Parathyroid adenoma (tissue), 2 donors: ENCODE measurements at regions not wholly inside any gene's neighbourhood (a gene's known extent, or its start where the extent isn't known, plus 50 kb on each side); places are given as distances from the start of the nearest gene placed in this dataset.

ENCODE experiments used
- H2AFZ ChIP-seq: fragments of 300-600 bp; sonication (generic); one replicate; pipeline ENCODE4 v1.7.0; 2017; ENCODE audit warnings: antibody characterized with exemption, mild to moderate bottlenecking
- H3K27ac ChIP-seq: fragments of 300-600 bp; sonication (generic); one replicate; pipeline ENCODE4 v1.7.0; 2017
- H3K27me3 ChIP-seq: fragments of 300-600 bp; sonication (generic); one replicate; pipeline ENCODE4 v1.7.0; 2017; ENCODE audit warnings: low read length; ENCODE audit not compliant: control insufficient read depth, insufficient read depth
- H3K36me3 ChIP-seq: fragments of 300-600 bp; sonication (generic); one replicate; pipeline ENCODE4 v1.7.0; 2017; ENCODE audit warnings: low read length; ENCODE audit not compliant: control insufficient read depth, insufficient read depth
- H3K4me1 ChIP-seq: fragments of 300-600 bp; sonication (generic); one replicate; pipeline ENCODE4 v1.7.0; 2017; ENCODE audit warnings: control low read depth
- H3K4me2 ChIP-seq: fragments of 300-600 bp; sonication (generic); one replicate; pipeline ENCODE4 v1.7.0; 2017; ENCODE audit warnings: low read length
- H3K4me3 ChIP-seq: fragments of 300-600 bp; sonication (generic); one replicate; pipeline ENCODE4 v1.7.0; 2017; ENCODE audit warnings: low read depth, low read length
- H3K79me2 ChIP-seq: fragments of 300-600 bp; sonication (generic); one replicate; pipeline ENCODE4 v1.7.0; 2017; ENCODE audit warnings: control low read depth
- H3K9ac ChIP-seq: fragments of 300-600 bp; sonication (generic); one replicate; pipeline ENCODE4 v1.7.0; 2017; ENCODE audit warnings: mild to moderate bottlenecking
- H3K9me3 ChIP-seq: fragments of 300-600 bp; sonication (generic); one replicate; pipeline ENCODE4 v1.7.0; 2017; ENCODE audit warnings: low read length; ENCODE audit not compliant: control insufficient read depth
- TF ChIP-seq, protein P1 (sequence below): fragments of 300-600 bp; sonication (generic); IDR thresholded peaks from one replicate; pipeline ENCODE4 v1.7.0; 2017; ENCODE audit warnings: antibody characterized with exemption, mild to moderate bottlenecking
- donor health status: primary hyperparathyroidism.

DNA sequence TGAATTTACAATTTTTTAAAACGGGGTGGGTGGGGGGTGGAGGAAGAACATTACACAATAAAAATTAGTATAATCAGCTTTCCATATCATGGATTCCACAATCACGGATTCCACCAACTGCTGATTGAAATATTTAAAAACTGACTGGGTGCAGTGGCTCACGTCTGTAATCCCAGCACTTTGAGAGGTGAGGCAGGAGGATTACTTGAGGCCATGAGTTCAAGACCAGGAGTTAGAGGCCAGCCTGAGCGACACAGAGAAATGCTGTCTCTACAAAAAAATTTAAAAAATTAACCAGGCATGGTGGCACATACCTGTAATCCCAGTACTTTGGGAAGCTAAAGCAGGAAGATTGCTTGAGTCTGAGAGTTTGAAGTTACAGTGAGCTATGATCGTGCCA, 254.7 kb downstream of the ATG4C start:
- H3K4me3 ChIP-seq, result no peak overlapping the region
- no peak overlapping the region for H3K4me2 ChIP-seq
- no peaks in the 10 kb centered on the region for H3K9me3 ChIP-seq
- H3K9ac ChIP-seq, result no peak overlapping the region
- no peaks in the 10 kb centered on the region for H3K27me3 ChIP-seq
- H2AFZ ChIP-seq, result no peak overlapping the region
- no peaks in the 10 kb centered on the region for H3K4me1 ChIP-seq
- no peaks in the 10 kb centered on the region for H3K36me3 ChIP-seq
- no peak overlapping the region for H3K27ac ChIP-seq
- H3K79me2 ChIP-seq, result no peaks in the 10 kb centered on the region
- TF ChIP-seq, protein P1, sequence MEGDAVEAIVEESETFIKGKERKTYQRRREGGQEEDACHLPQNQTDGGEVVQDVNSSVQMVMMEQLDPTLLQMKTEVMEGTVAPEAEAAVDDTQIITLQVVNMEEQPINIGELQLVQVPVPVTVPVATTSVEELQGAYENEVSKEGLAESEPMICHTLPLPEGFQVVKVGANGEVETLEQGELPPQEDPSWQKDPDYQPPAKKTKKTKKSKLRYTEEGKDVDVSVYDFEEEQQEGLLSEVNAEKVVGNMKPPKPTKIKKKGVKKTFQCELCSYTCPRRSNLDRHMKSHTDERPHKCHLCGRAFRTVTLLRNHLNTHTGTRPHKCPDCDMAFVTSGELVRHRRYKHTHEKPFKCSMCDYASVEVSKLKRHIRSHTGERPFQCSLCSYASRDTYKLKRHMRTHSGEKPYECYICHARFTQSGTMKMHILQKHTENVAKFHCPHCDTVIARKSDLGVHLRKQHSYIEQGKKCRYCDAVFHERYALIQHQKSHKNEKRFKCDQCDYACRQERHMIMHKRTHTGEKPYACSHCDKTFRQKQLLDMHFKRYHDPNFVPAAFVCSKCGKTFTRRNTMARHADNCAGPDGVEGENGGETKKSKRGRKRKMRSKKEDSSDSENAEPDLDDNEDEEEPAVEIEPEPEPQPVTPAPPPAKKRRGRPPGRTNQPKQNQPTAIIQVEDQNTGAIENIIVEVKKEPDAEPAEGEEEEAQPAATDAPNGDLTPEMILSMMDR, result no peak

DNA sequence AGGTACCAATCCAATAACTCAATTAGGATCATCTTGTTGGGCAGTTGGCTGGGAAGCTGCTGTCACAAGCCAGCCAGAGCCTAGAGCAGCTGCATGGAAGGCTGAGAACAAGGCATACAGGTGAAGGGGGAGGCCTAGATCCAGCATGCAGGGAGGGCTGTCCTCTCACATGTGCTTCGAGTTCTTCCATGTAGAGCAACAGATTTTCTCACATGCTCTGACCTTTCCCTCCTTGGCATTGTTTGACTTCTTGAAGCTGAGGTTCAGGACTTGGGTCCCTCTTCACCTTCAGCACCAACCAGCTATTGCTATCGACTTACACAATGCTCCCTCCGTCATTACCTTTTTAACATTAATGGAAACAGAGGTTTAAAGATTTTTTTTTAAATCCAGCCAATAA, 257.7 kb downstream of the ATG4C start:
- no peaks in the 10 kb centered on the region for H3K9me3 ChIP-seq
- no peaks in the 10 kb centered on the region for H3K79me2 ChIP-seq
- no peaks in the 10 kb centered on the region for H3K36me3 ChIP-seq
- no peaks in the 10 kb centered on the region for H3K27me3 ChIP-seq
- H2AFZ ChIP-seq, result no peak overlapping the region
- no peak overlapping the region for H3K9ac ChIP-seq
- no peak overlapping the region for H3K27ac ChIP-seq
- H3K4me3 ChIP-seq, result no peak overlapping the region
- H3K4me1 ChIP-seq, result no peaks in the 10 kb centered on the region
- TF ChIP-seq, protein P1, result no peak
- H3K4me2 ChIP-seq, result no peak overlapping the region

DNA sequence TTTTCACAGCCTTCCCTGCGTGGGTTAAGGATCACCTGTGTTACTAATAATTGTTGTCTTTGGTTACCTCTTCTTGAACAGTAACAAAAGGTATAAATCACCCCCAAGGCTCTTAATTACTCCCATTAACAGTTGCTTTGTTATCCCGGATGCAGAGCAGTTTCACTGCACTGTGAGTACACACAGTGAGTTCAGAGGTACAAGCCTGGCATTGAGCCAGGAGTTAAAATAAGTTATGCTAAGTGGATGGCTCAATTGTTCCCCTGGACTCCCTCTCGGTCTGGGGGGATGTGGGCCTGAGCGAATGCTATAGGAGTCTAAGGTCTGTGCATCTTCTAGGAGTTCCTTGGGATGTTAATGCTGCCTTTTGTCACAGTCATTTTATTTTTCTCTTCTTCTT, 258.3 kb downstream of the ATG4C start:
- Histone ChIP-seq H3K9ac (no peak overlapping the region), H3K36me3 (no peaks in the 10 kb centered on the region), H3K27ac (no peak overlapping the region)

DNA sequence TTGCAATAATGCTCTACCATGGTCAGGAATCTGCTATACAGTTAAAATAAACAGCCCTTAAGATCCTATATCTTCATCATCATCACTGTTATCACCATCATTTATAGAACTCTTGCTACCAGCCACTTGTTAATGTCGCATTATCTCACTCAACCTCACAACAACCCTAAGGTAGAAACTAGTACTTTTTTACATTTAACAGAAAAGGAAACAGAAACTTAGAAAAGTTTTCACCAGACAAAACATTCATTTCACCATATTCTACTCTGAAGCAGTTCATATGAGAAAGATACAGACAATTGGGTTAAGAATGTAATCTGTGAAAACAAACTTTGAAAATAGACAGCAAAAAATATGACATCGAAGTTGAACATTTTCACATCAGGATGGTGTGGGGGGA, 262.6 kb downstream of the ATG4C start:
- H3K9me3 ChIP-seq, result no peaks in the 10 kb centered on the region
- H3K27me3 ChIP-seq, result no peaks in the 10 kb centered on the region
- no peak overlapping the region for H2AFZ ChIP-seq
- no peak overlapping the region for H3K4me3 ChIP-seq
- no peaks in the 10 kb centered on the region for H3K4me1 ChIP-seq
- H3K9ac ChIP-seq, result no peak overlapping the region
- no peaks in the 10 kb centered on the region for H3K79me2 ChIP-seq
- H3K27ac ChIP-seq, result no peak overlapping the region
- no peaks in the 10 kb centered on the region for H3K36me3 ChIP-seq
- TF ChIP-seq, protein P1, result no peak
- H3K4me2 ChIP-seq, result no peak overlapping the region

More for the DNA sequence above, 258.3 kb downstream of the ATG4C start:
- no peak overlapping the region for H3K4me3 ChIP-seq
- no peak overlapping the region for H3K4me2 ChIP-seq
- no peak overlapping the region for H2AFZ ChIP-seq
- H3K27me3 ChIP-seq, result no peaks in the 10 kb centered on the region
- TF ChIP-seq, protein P1, result no peak
- no peaks in the 10 kb centered on the region for H3K9me3 ChIP-seq
- no peaks in the 10 kb centered on the region for H3K79me2 ChIP-seq
- H3K4me1 ChIP-seq, result no peaks in the 10 kb centered on the region

DNA sequence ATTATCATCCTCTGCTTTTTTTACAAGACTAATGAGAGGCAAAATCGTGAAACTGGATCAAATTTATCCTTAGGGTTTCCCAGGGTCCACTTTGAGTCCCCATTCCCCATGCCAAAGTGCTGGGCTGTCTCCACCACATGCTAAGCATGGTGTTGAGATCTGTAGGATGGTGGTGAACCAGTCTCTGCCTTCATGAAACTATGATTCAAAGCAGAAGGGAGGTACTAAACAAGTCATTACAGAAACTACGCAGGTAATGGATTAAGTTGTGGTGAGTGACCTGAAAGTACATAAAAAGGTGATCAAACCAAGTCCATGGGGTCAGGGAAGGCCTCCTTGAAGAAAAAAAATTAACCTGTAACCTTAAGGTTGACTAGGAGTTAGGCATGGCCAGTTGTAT, 265.2 kb downstream of the ATG4C start:
- Histone ChIP-seq H3K36me3 (no peaks in the 10 kb centered on the region), H3K9ac (no peak overlapping the region), H3K9me3 (no peaks in the 10 kb centered on the region), H3K4me1 (no peaks in the 10 kb centered on the region), H3K27me3 (no peaks in the 10 kb centered on the region), H3K4me2 (no peak overlapping the region), H2AFZ (no peak overlapping the region), H3K27ac (no peak overlapping the region), H3K4me3 (no peak overlapping the region), H3K79me2 (no peaks in the 10 kb centered on the region)
- TF ChIP-seq, protein P1, result no peak
